ENCODE measurements at regions not wholly inside any gene's neighbourhood (a gene's known extent, or its start where the extent isn't known, plus 50 kb on each side); places are given as distances from the start of the nearest gene placed in this dataset.

GRCh38 chr5:8382456-8382855 is 513.5 kb downstream of the MTRR start:
- no CpG with 5 or more reads among the region's 5 CpGs for WGBS (ENCODE audit: insufficient coverage)
- no peaks in the 10 kb centered on the region for H3K9me3 ChIP-seq (ENCODE audit: control insufficient read depth, insufficient read depth, low read length)
- H3K27ac ChIP-seq (ENCODE audit: low read depth, low read length), result no peak overlapping the region
- H3K36me3 ChIP-seq (ENCODE audit: control insufficient read depth, insufficient read depth, low read length), result no peaks in the 10 kb centered on the region
- H3K4me1 ChIP-seq (ENCODE audit: control insufficient read depth, insufficient read depth, low read length), result peaks cover 4% of the 10 kb centered on the region
- DNase-seq (ENCODE audit: low read depth in 4 of 6, low spot score in 6 of 6), result peak in 2 of 6 donors; percentile 29 to 56
- no peak overlapping the region for H3K4me3 ChIP-seq (ENCODE audit: low read depth, low read length)
- peaks cover 7% of the 10 kb centered on the region for H3K27me3 ChIP-seq (ENCODE audit: control insufficient read depth, insufficient read depth, low read length)

DNA sequence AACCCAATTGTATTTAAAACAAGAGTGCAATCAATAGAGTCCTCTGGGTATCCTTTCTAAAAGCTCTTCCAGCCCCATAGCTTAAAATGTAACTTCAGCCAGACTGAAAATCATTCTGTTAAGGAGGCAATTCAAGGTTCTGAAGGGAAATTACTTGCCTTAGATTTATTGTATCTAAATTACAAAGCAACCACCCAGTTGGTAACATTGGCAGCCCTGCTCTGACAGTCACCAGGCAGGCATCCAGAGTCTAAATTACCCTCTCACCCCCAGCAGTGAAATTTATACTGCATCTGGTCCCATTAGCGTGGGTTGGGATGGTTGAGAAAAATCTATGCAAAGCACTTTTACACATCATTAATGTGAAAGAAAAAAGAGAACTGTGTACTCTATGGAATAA is 514.7 kb downstream of the MTRR start:
- Histone ChIP-seq H3K27me3 (ENCODE audit: control insufficient read depth, insufficient read depth, low read length) (peaks cover 8% of the 10 kb centered on the region), H3K4me3 (ENCODE audit: low read depth, low read length) (no peak overlapping the region), H3K4me1 (ENCODE audit: control insufficient read depth, insufficient read depth, low read length) (peaks cover 4% of the 10 kb centered on the region), H3K9me3 (ENCODE audit: control insufficient read depth, insufficient read depth, low read length) (no peaks in the 10 kb centered on the region), H3K27ac (ENCODE audit: low read depth, low read length) (no peak overlapping the region), H3K36me3 (ENCODE audit: control insufficient read depth, insufficient read depth, low read length) (no peaks in the 10 kb centered on the region)
- WGBS (ENCODE audit: insufficient coverage), result no CpG with 5 or more reads among the region's 1 CpG
- peak in 5 of 6 donors; percentile 20 to 90 (median 33) for DNase-seq (ENCODE audit: low read depth in 4 of 6, low spot score in 6 of 6)

GRCh38 chr5:8386719-8387288 is 517.9 kb downstream of the MTRR start:
- Histone ChIP-seq H3K4me1 (ENCODE audit: control insufficient read depth, insufficient read depth, low read length) (peaks cover 4% of the 10 kb centered on the region), H3K27me3 (ENCODE audit: control insufficient read depth, insufficient read depth, low read length) (peaks cover 8% of the 10 kb centered on the region), H3K27ac (ENCODE audit: low read depth, low read length) (no peak overlapping the region), H3K4me3 (ENCODE audit: low read depth, low read length) (no peak overlapping the region), H3K36me3 (ENCODE audit: control insufficient read depth, insufficient read depth, low read length) (no peaks in the 10 kb centered on the region), H3K9me3 (ENCODE audit: control insufficient read depth, insufficient read depth, low read length) (no peaks in the 10 kb centered on the region)
- 92% methylated on average over 1 of the region's 2 CpGs for WGBS (ENCODE audit: insufficient coverage)
- no peak for DNase-seq (ENCODE audit: low read depth in 4 of 6, low spot score in 6 of 6)

- no peaks in the 10 kb centered on the region for H3K4me1 ChIP-seq (ENCODE audit: control insufficient read depth, insufficient read depth, low read length)
- no peak for DNase-seq (ENCODE audit: low read depth in 4 of 6, low spot score in 6 of 6)
- H3K4me3 ChIP-seq (ENCODE audit: low read depth, low read length), result no peak overlapping the region
- peaks cover 5% of the 10 kb centered on the region for H3K27me3 ChIP-seq (ENCODE audit: control insufficient read depth, insufficient read depth, low read length)
- H3K27ac ChIP-seq (ENCODE audit: low read depth, low read length), result no peak overlapping the region
- no CpG with 5 or more reads among the region's 2 CpGs for WGBS (ENCODE audit: insufficient coverage)
- H3K36me3 ChIP-seq (ENCODE audit: control insufficient read depth, insufficient read depth, low read length), result no peaks in the 10 kb centered on the region
- H3K9me3 ChIP-seq (ENCODE audit: control insufficient read depth, insufficient read depth, low read length), result no peaks in the 10 kb centered on the region
These were observed 523.0 kb downstream of the MTRR start for GRCh38 chr5:8391911-8392310.

DNA sequence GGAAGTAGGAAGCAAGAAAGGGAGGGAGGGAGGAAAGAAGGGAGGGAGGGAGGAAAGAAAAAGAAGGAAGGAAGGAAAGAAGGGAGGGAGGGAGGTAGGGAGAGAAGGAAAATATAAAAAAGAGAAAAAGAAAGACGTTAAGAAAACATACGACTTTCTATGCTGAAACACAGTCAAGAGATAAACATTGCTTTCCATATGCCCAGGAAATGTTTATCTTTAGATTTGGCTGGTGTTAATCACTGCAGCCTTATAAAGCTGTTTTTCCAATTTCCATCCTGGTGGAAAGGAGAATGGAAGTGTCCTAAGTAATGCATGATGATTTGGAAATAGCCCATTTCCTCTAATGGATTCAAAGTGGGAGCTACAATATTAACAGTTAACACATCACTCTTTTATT is 524.3 kb downstream of the MTRR start:
- Histone ChIP-seq H3K27me3 (ENCODE audit: control insufficient read depth, insufficient read depth, low read length) (peaks cover 3% of the 10 kb centered on the region), H3K9me3 (ENCODE audit: control insufficient read depth, insufficient read depth, low read length) (no peaks in the 10 kb centered on the region), H3K27ac (ENCODE audit: low read depth, low read length) (no peak overlapping the region), H3K4me3 (ENCODE audit: low read depth, low read length) (no peak overlapping the region), H3K4me1 (ENCODE audit: control insufficient read depth, insufficient read depth, low read length) (no peaks in the 10 kb centered on the region), H3K36me3 (ENCODE audit: control insufficient read depth, insufficient read depth, low read length) (no peaks in the 10 kb centered on the region)
- DNase-seq (ENCODE audit: low read depth in 4 of 6, low spot score in 6 of 6), result peak in 1 of 6 donors; percentile 11
- no CpG with 5 or more reads among the region's 2 CpGs for WGBS (ENCODE audit: insufficient coverage)

GRCh38 chr5:8394965-8395364 is 526.0 kb downstream of the MTRR start:
- no CpG with 5 or more reads among the region's 5 CpGs for WGBS (ENCODE audit: insufficient coverage)
- Histone ChIP-seq H3K27me3 (ENCODE audit: control insufficient read depth, insufficient read depth, low read length) (peaks cover 3% of the 10 kb centered on the region), H3K4me3 (ENCODE audit: low read depth, low read length) (no peak overlapping the region), H3K4me1 (ENCODE audit: control insufficient read depth, insufficient read depth, low read length) (peaks cover 3% of the 10 kb centered on the region), H3K36me3 (ENCODE audit: control insufficient read depth, insufficient read depth, low read length) (no peaks in the 10 kb centered on the region), H3K27ac (ENCODE audit: low read depth, low read length) (no peak overlapping the region), H3K9me3 (ENCODE audit: control insufficient read depth, insufficient read depth, low read length) (no peaks in the 10 kb centered on the region)
- peak in 1 of 6 donors; percentile 32 for DNase-seq (ENCODE audit: low read depth in 4 of 6, low spot score in 6 of 6)

- DNase-seq (ENCODE audit: low read depth in 4 of 6, low spot score in 6 of 6), result no peak
- no CpG with 5 or more reads among the region's 1 CpG for WGBS (ENCODE audit: insufficient coverage)
- no peaks in the 10 kb centered on the region for H3K36me3 ChIP-seq (ENCODE audit: control insufficient read depth, insufficient read depth, low read length)
- H3K27me3 ChIP-seq (ENCODE audit: control insufficient read depth, insufficient read depth, low read length), result no peaks in the 10 kb centered on the region
- H3K4me3 ChIP-seq (ENCODE audit: low read depth, low read length), result no peak overlapping the region
- H3K27ac ChIP-seq (ENCODE audit: low read depth, low read length), result no peak overlapping the region
- H3K9me3 ChIP-seq (ENCODE audit: control insufficient read depth, insufficient read depth, low read length), result no peaks in the 10 kb centered on the region
- H3K4me1 ChIP-seq (ENCODE audit: control insufficient read depth, insufficient read depth, low read length), result peaks cover 3% of the 10 kb centered on the region
These were observed 527.3 kb downstream of the MTRR start for GRCh38 chr5:8396246-8396645.

DNA sequence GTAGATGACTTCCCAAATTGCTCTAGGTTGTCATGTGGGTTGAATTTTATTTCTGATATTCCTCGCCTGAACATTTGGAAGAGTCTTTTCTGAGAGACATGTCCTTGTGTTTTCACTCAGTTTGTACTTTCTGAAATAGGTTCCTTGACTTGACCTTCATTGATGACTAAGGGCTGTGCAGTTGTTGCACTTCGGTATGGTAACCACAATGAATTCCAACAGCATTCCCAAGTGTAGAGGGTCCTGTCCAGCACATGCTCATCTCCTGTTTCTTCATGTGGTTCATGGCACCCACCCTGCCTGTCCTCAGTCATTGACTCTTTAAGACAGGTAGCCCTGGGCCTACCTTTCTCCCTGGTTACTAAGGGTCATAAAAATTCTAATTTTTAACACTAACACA is 527.8 kb downstream of the MTRR start:
- no peaks in the 10 kb centered on the region for H3K27me3 ChIP-seq (ENCODE audit: control insufficient read depth, insufficient read depth, low read length)
- no peak overlapping the region for H3K4me3 ChIP-seq (ENCODE audit: low read depth, low read length)
- no peak for DNase-seq (ENCODE audit: low read depth in 4 of 6, low spot score in 6 of 6)
- peaks cover 3% of the 10 kb centered on the region for H3K4me1 ChIP-seq (ENCODE audit: control insufficient read depth, insufficient read depth, low read length)
- H3K36me3 ChIP-seq (ENCODE audit: control insufficient read depth, insufficient read depth, low read length), result no peaks in the 10 kb centered on the region
- no peak overlapping the region for H3K27ac ChIP-seq (ENCODE audit: low read depth, low read length)
- no peaks in the 10 kb centered on the region for H3K9me3 ChIP-seq (ENCODE audit: control insufficient read depth, insufficient read depth, low read length)
- 88% methylated on average over 2 of the region's 2 CpGs for WGBS (ENCODE audit: insufficient coverage)

- no peaks in the 10 kb centered on the region for H3K36me3 ChIP-seq (ENCODE audit: control insufficient read depth, insufficient read depth, low read length)
- H3K27me3 ChIP-seq (ENCODE audit: control insufficient read depth, insufficient read depth, low read length), result no peaks in the 10 kb centered on the region
- H3K4me3 ChIP-seq (ENCODE audit: low read depth, low read length), result no peak overlapping the region
- DNase-seq (ENCODE audit: low read depth in 4 of 6, low spot score in 6 of 6), result peak in 1 of 6 donors; percentile 26
- WGBS (ENCODE audit: insufficient coverage), result 80% methylated on average over 2 of the region's 4 CpGs
- no peaks in the 10 kb centered on the region for H3K9me3 ChIP-seq (ENCODE audit: control insufficient read depth, insufficient read depth, low read length)
- peaks cover 3% of the 10 kb centered on the region for H3K4me1 ChIP-seq (ENCODE audit: control insufficient read depth, insufficient read depth, low read length)
- no peak overlapping the region for H3K27ac ChIP-seq (ENCODE audit: low read depth, low read length)
These were observed 530.5 kb downstream of the MTRR start for GRCh38 chr5:8399471-8399870.

DNA sequence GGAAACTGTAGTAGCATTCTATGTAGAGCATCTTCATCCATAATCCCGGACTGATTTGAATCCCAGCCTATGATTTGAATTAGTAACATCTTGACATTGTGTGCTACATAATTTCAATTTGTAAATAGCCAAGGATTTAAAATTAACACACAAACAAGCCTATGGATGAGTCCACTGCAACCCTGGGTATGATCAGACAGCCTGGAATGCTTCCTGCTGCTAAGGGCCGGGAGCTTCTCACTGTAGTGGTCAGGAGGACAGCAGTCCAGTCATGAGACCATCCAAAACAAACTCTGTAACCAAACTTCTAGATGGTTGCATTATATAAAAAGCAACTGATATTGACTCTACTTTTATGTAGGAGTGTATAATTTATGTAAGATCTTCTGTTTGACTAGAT is 539.3 kb downstream of the MTRR start:
- H3K4me1 ChIP-seq (ENCODE audit: control insufficient read depth, insufficient read depth, low read length), result no peaks in the 10 kb centered on the region
- WGBS (ENCODE audit: insufficient coverage), result no CpG with 5 or more reads among the region's 2 CpGs

More for the DNA sequence above, 539.3 kb downstream of the MTRR start:
- no peak overlapping the region for H3K27ac ChIP-seq (ENCODE audit: low read depth, low read length)
- H3K27me3 ChIP-seq (ENCODE audit: control insufficient read depth, insufficient read depth, low read length), result no peaks in the 10 kb centered on the region
- DNase-seq (ENCODE audit: low read depth in 4 of 6, low spot score in 6 of 6), result no peak
- no peak overlapping the region for H3K4me3 ChIP-seq (ENCODE audit: low read depth, low read length)
- no peaks in the 10 kb centered on the region for H3K9me3 ChIP-seq (ENCODE audit: control insufficient read depth, insufficient read depth, low read length)
- no peaks in the 10 kb centered on the region for H3K36me3 ChIP-seq (ENCODE audit: control insufficient read depth, insufficient read depth, low read length)

Data from spinal cord (tissue), 9 donors.